ENCODE measurements at regions not wholly inside any gene's neighbourhood (a gene's known extent, or its start where the extent isn't known, plus 50 kb on each side); places are given as distances from the start of the nearest gene placed in this dataset.
"Not testable (repeated sequence)": the region's sequence is repeated elsewhere in the genome, so short reads cannot be mapped to it uniquely, and the experiment has no call there.

- no peak for DNase-seq
These were observed 97.4 kb upstream of the ELOVL5 start for GRCh38 chr6:53446151-53446550.

- no peak for DNase-seq
These were observed 93.0 kb upstream of the ELOVL5 start for GRCh38 chr6:53441761-53442160.

- DNase-seq, result no peak
These were observed 92.3 kb upstream of the ELOVL5 start for GRCh38 chr6:53441035-53441493.

GRCh38 chr6:53440336-53440945, 91.7 kb upstream of the ELOVL5 start:
- no peak for DNase-seq

- no peak for DNase-seq
These were observed 90.8 kb upstream of the ELOVL5 start for GRCh38 chr6:53439556-53439955.

GRCh38 chr6:53437557-53438202, 88.9 kb upstream of the ELOVL5 start:
- DNase-seq, result peak; percentile 54

- no peak for DNase-seq
These were observed 88.0 kb upstream of the ELOVL5 start for GRCh38 chr6:53436526-53437303.

GRCh38 chr6:53433951-53434285, 85.2 kb upstream of the ELOVL5 start:
- DNase-seq, result no peak

GRCh38 chr6:53433261-53433950, 84.7 kb upstream of the ELOVL5 start:
- DNase-seq, result no peak

GRCh38 chr6:53432318-53433161, 83.8 kb upstream of the ELOVL5 start:
- DNase-seq, result no peak

GRCh38 chr6:53431704-53432103, 83.0 kb upstream of the ELOVL5 start:
- DNase-seq, result no peak

GRCh38 chr6:53429401-53429800, 80.7 kb upstream of the ELOVL5 start:
- DNase-seq, result no peak

- DNase-seq, result no peak
These were observed 80.1 kb upstream of the ELOVL5 start for GRCh38 chr6:53428886-53429285.

GRCh38 chr6:53426667-53427270, 78.0 kb upstream of the ELOVL5 start:
- DNase-seq, result no peak

GRCh38 chr6:53426117-53426516, 77.4 kb upstream of the ELOVL5 start:
- no peak for DNase-seq

GRCh38 chr6:53424976-53425718, 76.4 kb upstream of the ELOVL5 start:
- DNase-seq, result no peak

- DNase-seq, result no peak
These were observed 75.5 kb upstream of the ELOVL5 start for GRCh38 chr6:53424300-53424699.

GRCh38 chr6:53423560-53423959, 74.8 kb upstream of the ELOVL5 start:
- not testable (repeated sequence) for DNase-seq

GRCh38 chr6:53419026-53419425, 70.3 kb upstream of the ELOVL5 start:
- DNase-seq, result no peak

GRCh38 chr6:53418288-53418687, 69.5 kb upstream of the ELOVL5 start:
- no peak for DNase-seq

- DNase-seq, result no peak
These were observed 68.4 kb upstream of the ELOVL5 start for GRCh38 chr6:53417141-53417540.
